Cardiac fibroblast (primary cell): ENCODE measurements at regions not wholly inside any gene's neighbourhood (a gene's known extent, or its start where the extent isn't known, plus 50 kb on each side); places are given as distances from the start of the nearest gene placed in this dataset.

Experiments
- DNase-seq, 2 donors: peaks; one replicate each; pipeline versions ENCODE4 v3.0.0 to v3.0.0-alpha.2; 2010; ENCODE audit warnings: low read depth in 2 of 2
- H3K4me3 ChIP-seq, 2 donors: replicated peaks in 1 of 2; 1 replicate in 1 of 2; 2 replicates in 1 of 2; pipeline ENCODE4 v1.5.1; 2011; ENCODE audit warnings: low read depth in 2 of 2, low read length in 2 of 2, mild to moderate bottlenecking in 2 of 2, moderate library complexity in 1 of 2
- TF ChIP-seq, protein P1 (sequence below): IDR thresholded peaks from one replicate; pipeline ENCODE4 v1.5.1; 2011; ENCODE audit warnings: low read depth, mild to moderate bottlenecking, low read length, inconsistent platforms

DNA sequence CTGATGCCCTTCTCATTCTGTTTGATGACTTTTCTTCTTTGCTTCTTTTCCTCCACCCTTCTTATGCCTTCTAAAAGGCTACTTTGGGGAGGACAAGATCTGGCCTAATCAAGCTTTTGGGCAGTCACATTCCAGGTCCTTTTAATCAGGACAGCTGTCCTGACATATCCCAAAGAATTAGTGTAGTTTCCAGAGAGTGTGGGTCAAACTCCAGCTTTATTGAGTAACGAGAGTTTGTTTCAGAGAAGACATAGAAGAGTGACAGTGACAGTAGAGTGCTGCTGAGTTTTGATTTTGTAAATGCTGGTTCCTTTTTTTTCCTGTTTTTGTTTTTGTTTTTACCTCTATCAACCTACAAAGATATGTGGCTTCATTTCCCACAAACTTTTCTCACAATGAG lies 158.4 kb upstream of the SESN3 start:
- no peak overlapping the region for H3K4me3 ChIP-seq
- TF ChIP-seq, protein P1, sequence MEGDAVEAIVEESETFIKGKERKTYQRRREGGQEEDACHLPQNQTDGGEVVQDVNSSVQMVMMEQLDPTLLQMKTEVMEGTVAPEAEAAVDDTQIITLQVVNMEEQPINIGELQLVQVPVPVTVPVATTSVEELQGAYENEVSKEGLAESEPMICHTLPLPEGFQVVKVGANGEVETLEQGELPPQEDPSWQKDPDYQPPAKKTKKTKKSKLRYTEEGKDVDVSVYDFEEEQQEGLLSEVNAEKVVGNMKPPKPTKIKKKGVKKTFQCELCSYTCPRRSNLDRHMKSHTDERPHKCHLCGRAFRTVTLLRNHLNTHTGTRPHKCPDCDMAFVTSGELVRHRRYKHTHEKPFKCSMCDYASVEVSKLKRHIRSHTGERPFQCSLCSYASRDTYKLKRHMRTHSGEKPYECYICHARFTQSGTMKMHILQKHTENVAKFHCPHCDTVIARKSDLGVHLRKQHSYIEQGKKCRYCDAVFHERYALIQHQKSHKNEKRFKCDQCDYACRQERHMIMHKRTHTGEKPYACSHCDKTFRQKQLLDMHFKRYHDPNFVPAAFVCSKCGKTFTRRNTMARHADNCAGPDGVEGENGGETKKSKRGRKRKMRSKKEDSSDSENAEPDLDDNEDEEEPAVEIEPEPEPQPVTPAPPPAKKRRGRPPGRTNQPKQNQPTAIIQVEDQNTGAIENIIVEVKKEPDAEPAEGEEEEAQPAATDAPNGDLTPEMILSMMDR, result no peak
- no peak for DNase-seq

DNA sequence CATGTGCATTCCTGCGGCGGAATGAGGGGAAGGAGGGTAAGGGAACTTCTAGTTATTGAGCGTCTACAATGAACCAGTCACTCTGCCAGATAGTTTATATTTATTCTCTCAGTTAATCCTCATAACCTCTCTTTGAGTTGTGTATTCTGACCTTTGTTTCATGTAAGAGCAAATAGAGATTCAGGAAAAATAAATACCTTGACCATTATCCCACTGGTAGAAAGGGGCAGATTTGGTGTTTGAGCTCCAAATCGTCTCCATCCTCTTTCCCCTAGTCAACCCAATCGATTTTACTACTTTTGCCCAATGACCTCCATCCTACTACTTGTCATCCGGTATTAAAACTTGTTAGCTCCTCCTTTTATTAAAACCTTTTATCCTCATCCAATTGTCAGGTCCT lies 157.1 kb upstream of the SESN3 start:
- no peak for DNase-seq
- H3K4me3 ChIP-seq, result no peak overlapping the region
- TF ChIP-seq, protein P1, result no peak

DNA sequence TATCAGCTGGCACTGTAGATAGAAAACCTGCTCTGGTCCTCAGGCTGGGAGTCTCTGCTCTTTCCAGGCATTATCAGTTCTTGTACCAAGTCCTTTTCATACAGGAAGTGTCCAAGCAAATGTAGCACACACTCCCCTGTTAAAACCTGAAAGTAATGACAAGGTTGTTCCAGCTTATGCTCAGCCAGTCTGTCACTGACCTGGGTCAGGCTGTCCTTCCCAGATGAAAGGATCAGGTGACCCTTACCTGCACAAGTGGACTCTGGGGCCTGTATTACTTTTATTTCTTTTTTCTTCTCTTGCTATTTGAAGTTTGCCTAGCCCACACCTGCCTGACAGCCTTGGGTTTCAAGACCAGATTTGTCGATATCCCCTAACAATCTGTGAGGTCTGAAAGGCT lies 156.3 kb upstream of the SESN3 start:
- DNase-seq, result no peak
- TF ChIP-seq, protein P1, result no peak
- no peak overlapping the region for H3K4me3 ChIP-seq

DNA sequence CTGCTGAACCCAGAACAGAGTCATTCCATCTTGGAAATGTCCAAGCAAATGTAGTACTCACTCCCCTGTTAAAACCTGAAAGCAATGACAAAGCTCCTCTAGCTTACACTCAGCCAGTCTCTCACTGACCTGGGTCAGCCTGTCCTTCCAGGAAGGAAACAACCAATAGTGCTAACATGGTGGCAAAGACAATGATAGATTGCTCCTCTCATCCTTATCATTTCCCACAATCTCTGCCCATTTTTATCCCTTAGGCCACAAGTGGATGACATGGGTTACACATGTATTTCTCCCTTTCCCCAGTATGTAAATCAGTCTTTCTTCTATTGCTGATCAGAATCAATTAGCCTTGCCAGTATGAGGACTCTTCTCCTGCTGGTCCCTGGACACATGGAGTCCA lies 154.6 kb upstream of the SESN3 start:
- TF ChIP-seq, protein P1, result no peak
- DNase-seq, result no peak
- H3K4me3 ChIP-seq, result no peak overlapping the region

DNA sequence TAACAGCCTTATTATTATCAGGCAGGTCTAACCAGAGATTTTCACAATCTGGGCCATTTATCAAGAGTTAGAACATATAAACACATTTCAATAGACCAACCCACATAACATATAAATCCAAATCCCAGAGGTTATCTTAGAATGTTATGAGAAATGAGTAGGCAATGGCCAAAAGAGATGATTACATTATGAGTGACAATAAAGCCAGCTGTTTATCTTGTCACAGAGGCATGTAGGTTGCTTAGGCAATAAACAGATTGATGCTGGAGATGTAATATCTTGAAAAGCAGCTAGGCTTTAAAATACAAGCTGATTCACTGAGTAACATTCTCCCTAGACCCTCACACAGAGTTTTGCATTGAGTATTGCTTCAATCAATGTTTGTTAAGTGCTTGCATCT lies 148.5 kb upstream of the SESN3 start:
- no peak overlapping the region for H3K4me3 ChIP-seq
- TF ChIP-seq, protein P1, result no peak
- no peak for DNase-seq

DNA sequence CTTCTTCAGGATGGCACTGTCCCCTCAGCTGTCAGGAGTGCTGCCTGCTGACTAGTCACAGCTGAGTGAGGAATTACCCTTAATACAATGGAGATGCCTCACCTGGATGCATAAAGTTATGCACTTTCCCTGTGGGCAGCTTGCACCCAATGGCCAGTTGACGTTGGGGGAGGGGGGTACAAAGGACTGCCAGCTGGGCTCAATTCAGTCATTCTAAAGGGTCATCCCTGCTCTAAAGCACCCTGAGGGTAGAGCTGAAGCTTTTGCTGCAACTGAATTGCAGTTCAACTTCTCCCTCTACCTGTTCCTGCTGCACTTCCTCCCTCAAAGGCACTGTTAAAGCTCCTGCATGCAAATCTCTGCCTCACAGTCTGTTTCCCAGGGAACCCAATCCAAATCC lies 147.8 kb upstream of the SESN3 start:
- no peak overlapping the region for H3K4me3 ChIP-seq
- no peak for DNase-seq
- TF ChIP-seq, protein P1, result no peak

DNA sequence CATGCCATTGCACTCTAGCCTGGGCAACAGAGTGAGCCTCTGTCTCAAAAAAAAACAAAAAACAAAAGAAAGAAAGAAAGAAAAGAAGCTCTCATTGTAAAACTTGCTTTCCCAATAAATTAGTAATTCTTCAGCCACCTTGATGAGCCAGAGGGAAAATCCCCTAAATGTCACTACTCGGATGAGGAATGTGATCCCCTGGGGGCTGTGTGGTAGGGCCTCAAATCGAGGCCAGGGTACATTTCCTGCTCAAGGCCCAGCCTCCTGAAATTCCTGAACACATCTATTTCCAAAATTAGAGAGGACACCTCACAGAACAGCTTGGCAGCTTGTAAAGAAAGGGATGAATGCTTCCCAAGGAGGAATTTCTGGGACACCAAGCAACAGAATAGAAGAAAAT lies 147.1 kb upstream of the SESN3 start:
- TF ChIP-seq, protein P1, result no peak
- no peak overlapping the region for H3K4me3 ChIP-seq
- DNase-seq, result peak in 1 of 2 donors; percentile 24
